Activated CD4-positive, alpha-beta T cell treated with anti-CD3 and anti-CD28 coated beads, Interleukin-2, amount 10 ng/mL, durations not matched to agents 7 days and 5 days (primary cell): ENCODE measurements at regions not wholly inside any gene's neighbourhood (a gene's known extent, or its start where the extent isn't known, plus 50 kb on each side); places are given as distances from the start of the nearest gene placed in this dataset.

ENCODE experiments used
- CTCF ChIA-PET: fragments of 350-600 bp; sonication (Branson Sonifier 250); formaldehyde crosslinking; loops from one replicate; lab custom pipeline; 2021; ENCODE audit warnings: antibody characterized with exemption; lab: Charles Lee
- POLR2A ChIA-PET: fragments of 350-600 bp; sonication (Branson Sonifier 250); formaldehyde crosslinking; loops from one replicate; lab custom pipeline; 2021; ENCODE audit warnings: antibody characterized with exemption; lab: Charles Lee
- DNase-seq: peaks from one replicate; pipeline ENCODE4 v3.0.0-alpha.2; 2020
- H3K27ac Mint-ChIP-seq: one replicate; pipeline ENCODE4 v1.8.0; 2021; ENCODE audit warnings: mild to moderate bottlenecking, moderate library complexity, mixed read lengths
- H3K27me3 Mint-ChIP-seq: one replicate; pipeline ENCODE4 v1.8.0; 2021; ENCODE audit warnings: mixed read lengths
- H3K36me3 Mint-ChIP-seq: one replicate; pipeline ENCODE4 v1.8.0; 2021; ENCODE audit warnings: low read depth, mixed read lengths
- H3K4me1 Mint-ChIP-seq: one replicate; pipeline ENCODE4 v1.8.0; 2021; ENCODE audit warnings: mixed read lengths
- H3K4me3 Mint-ChIP-seq: one replicate; pipeline ENCODE4 v1.8.0; 2021; ENCODE audit warnings: mild to moderate bottlenecking, moderate library complexity, mixed read lengths
- H3K9me3 Mint-ChIP-seq: one replicate; pipeline ENCODE4 v1.8.0; 2021; ENCODE audit warnings: mixed read lengths

- ChIA-PET POLR2A (no interaction called here), CTCF (no interaction called here)
These were observed 250.0 kb downstream of the HRH4 start for GRCh38 chr18:24710474-24710873.

DNA sequence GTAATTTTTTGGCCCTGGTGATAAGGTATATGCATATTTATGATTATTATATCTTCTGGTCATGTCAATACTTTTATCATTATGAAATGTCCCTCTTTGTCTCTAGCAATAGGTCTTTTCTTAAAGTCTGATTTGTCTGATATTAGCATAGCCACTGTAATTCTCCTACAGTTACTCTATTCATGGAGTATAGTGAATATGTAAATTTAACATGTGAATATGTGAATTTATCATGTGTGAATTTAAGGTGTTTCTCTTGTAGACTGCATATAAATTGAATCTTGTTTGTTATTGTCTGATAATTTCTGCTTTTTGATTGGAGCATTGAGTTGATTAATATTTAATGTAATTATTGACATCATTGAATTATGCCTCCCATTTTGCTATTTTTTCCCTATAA, 259.4 kb downstream of the HRH4 start:
- no peaks in the 10 kb centered on the region for H3K4me1 Mint-ChIP-seq
- H3K36me3 Mint-ChIP-seq = no peaks in the 10 kb centered on the region
- ChIA-PET POLR2A (no interaction called here), CTCF (no interaction called here)
- H3K9me3 Mint-ChIP-seq = no peaks in the 10 kb centered on the region
- no peak overlapping the region for H3K27ac Mint-ChIP-seq
- no peak overlapping the region for H3K4me3 Mint-ChIP-seq
- no peak for DNase-seq
- peaks cover 33% of the 10 kb centered on the region for H3K27me3 Mint-ChIP-seq

More at GRCh38 chr18:24710474-24710873, 250.0 kb downstream of the HRH4 start:
- H3K4me3 Mint-ChIP-seq = no peak overlapping the region
- no peak overlapping the region for H3K27ac Mint-ChIP-seq
- no peak for DNase-seq
- no peaks in the 10 kb centered on the region for H3K9me3 Mint-ChIP-seq
- no peaks in the 10 kb centered on the region for H3K36me3 Mint-ChIP-seq
- no peaks in the 10 kb centered on the region for H3K4me1 Mint-ChIP-seq
- H3K27me3 Mint-ChIP-seq = peaks cover 1% of the 10 kb centered on the region

DNA sequence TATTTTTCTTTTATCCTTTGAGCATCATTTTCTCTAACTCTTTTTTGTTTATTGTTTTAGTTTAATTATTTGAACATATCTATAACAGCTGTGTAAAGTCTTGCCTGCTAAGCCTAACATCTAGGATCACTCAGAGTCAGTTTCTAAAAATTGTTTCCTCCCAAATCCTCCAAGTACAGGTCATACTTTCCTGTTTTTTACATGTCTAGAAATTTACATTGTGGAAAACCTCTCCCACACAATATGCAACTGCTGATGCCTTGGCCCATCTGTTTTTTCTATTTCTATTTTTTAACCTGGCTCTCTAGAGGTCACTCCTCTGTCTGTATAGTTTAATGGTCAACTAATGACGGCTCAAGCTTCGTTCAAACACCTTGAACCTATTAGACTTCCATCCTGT, 261.0 kb downstream of the HRH4 start:
- Mint-ChIP-seq H3K27me3 (peaks cover 33% of the 10 kb centered on the region), H3K27ac (no peak overlapping the region), H3K9me3 (no peaks in the 10 kb centered on the region), H3K4me1 (no peaks in the 10 kb centered on the region), H3K36me3 (no peaks in the 10 kb centered on the region), H3K4me3 (no peak overlapping the region)
- no peak for DNase-seq
- CTCF ChIA-PET = no interaction called here
- POLR2A ChIA-PET = no interaction called here

DNA sequence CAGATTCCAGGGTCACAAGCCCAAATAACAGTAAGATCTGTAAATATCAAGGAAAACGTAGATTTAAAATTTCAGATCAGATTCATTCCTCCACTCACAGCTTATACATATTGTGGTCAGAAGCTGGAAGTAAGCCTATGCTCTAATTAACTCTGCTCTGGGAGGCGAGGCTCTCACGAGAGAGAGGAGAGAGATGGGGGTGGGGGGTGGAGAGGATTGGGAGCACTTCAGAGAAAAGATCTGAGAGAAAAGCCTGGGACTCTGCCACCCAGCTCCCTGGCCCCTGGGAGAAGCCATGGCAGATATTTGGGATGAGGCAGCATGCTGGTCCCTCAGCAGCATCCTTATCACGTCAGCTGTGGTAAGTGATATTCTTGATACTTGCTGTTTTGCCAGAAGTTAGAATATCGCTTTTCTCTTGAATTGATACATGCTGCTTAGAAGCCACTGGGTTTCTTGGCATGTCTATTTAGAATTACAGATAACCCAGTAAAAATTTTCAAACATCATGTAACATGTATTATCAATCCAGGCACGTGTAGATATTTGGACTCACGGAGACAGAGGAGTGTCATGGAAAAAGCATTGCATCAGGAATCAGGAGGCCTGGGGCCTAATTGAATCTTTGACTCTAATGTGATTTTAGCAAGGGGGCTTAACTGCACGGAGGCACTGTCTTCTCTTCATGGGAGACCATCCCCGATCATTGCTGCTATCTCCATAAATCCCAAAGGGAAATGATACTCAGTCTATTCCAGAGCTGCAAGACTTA, 265.4 kb downstream of the HRH4 start:
- Mint-ChIP-seq H3K9me3 (no peaks in the 10 kb centered on the region), H3K27ac (no peak overlapping the region), H3K27me3 (peaks cover 13% of the 10 kb centered on the region), H3K36me3 (no peaks in the 10 kb centered on the region), H3K4me3 (no peak overlapping the region), H3K4me1 (peaks cover 2% of the 10 kb centered on the region)
- ChIA-PET POLR2A (no interaction called here), CTCF (no interaction called here)
- DNase-seq = no peak

DNA sequence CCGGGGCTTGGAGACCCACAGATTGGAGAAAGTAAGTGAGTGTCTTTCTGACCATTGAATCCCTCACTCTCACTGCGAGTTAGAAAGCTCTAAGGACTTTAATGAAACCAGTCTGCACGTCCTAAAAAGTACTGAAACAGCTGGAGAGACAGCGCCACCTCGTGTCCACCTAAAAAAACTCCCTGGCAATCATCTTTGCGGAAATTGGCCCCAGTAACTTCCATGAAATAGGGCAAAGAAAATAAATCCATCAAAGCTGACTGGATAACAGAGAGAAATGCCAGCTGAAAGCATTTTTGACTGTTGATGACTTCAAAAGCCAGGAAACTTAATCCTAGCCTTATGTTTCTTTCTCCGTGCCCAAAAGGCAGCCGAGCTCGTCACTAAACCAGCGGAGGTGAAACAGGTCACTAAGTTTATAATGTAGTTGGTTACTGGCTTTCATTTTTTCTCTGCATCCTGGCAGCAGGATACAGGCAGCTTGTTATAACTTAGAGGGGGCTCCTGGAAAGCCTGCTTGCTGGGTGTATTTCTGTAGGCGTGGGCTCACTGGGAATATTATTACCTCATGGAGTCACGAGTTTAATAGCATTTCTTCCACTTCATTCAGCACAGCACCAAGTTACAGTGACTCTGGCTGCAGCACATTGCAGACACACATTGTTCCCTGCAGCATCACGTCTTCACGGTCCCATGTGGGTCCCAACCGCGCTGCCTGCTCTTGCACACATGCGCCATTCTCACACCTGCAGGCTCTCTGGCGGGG, 266.5 kb downstream of the HRH4 start:
- H3K27ac Mint-ChIP-seq = no peak overlapping the region
- H3K4me3 Mint-ChIP-seq = no peak overlapping the region
- CTCF ChIA-PET = no interaction called here
- H3K27me3 Mint-ChIP-seq = peaks cover 3% of the 10 kb centered on the region
- POLR2A ChIA-PET = no interaction called here
- DNase-seq = peak; percentile 71
- H3K4me1 Mint-ChIP-seq = peaks cover 2% of the 10 kb centered on the region
- H3K9me3 Mint-ChIP-seq = no peaks in the 10 kb centered on the region
- H3K36me3 Mint-ChIP-seq = no peaks in the 10 kb centered on the region

DNA sequence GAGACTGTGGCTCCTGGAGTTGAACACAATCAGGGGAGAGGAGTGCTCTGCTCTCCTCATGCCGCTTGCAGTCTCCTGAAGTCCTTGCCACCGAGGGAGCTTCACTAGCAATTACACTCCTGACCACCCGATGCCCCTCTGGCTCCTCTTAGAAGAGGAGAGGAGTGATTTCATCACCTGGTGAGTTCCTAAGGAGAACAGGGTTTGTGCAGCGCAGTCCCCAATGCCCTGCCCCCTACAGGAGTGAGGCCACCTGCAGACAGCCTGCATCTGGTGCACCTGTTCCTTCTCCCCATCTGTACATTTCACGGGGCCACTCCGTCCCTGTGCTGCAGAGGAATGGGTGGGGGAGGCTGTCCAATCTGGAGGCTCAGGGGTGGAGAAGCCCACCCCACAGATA, 267.2 kb downstream of the HRH4 start:
- CTCF ChIA-PET = interaction anchor here (0.6 kb wide), 1 partner anchor 313 kb away, joined by 3 read pairs; no protein-coding TSS in a partner anchor
- no peak for DNase-seq
- Mint-ChIP-seq H3K36me3 (no peaks in the 10 kb centered on the region), H3K27me3 (no peaks in the 10 kb centered on the region), H3K9me3 (no peaks in the 10 kb centered on the region), H3K4me3 (no peak overlapping the region), H3K27ac (no peak overlapping the region), H3K4me1 (peaks cover 2% of the 10 kb centered on the region)
- POLR2A ChIA-PET = no interaction called here

DNA sequence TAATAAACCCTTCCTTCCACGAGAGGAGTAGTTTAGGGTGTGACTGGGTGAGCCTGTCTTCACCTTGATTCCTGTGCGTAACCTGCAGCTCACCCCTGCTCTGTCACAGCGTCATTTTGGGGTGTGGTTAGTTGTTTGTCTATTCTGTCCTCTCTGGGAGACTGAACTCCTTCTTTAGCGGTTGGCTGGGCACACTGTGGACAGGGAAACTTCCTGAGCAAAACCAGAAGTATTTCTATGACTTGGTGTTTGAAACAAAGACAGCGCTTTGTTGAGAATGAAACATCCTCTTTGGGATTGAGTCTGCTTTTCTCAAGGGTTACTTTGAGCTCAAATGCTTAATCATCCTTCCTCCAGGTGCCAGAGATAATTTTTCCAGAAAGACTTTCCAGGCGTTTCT, 270.7 kb downstream of the HRH4 start:
- Mint-ChIP-seq H3K27me3 (no peaks in the 10 kb centered on the region), H3K9me3 (no peaks in the 10 kb centered on the region), H3K36me3 (no peaks in the 10 kb centered on the region), H3K4me1 (peaks cover 2% of the 10 kb centered on the region), H3K27ac (no peak overlapping the region), H3K4me3 (no peak overlapping the region)
- no peak for DNase-seq
- ChIA-PET CTCF (no interaction called here), POLR2A (no interaction called here)

DNA sequence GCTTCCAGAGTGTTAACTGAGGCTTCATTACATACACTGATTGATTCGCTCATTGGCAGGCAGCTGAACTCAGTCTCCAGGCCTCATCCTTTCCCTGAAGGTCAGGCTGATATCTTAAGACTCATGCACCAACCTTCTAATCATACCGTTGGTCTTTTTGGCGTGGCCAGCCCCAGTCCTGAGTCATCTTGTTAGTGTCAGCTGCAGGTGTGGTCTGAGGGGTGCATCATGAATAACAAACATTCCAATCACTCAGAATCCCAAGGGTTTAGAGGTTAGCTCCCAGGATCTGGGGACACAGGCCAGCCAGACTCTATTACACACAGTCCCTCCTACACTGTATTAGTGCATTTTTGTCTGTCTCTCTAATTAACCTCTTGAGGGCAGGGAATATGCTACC, 271.5 kb downstream of the HRH4 start:
- Mint-ChIP-seq H3K9me3 (no peaks in the 10 kb centered on the region), H3K36me3 (no peaks in the 10 kb centered on the region), H3K27me3 (no peaks in the 10 kb centered on the region), H3K4me1 (no peaks in the 10 kb centered on the region), H3K4me3 (no peak overlapping the region), H3K27ac (no peak overlapping the region)
- no peak for DNase-seq
- ChIA-PET POLR2A (no interaction called here), CTCF (no interaction called here)

DNA sequence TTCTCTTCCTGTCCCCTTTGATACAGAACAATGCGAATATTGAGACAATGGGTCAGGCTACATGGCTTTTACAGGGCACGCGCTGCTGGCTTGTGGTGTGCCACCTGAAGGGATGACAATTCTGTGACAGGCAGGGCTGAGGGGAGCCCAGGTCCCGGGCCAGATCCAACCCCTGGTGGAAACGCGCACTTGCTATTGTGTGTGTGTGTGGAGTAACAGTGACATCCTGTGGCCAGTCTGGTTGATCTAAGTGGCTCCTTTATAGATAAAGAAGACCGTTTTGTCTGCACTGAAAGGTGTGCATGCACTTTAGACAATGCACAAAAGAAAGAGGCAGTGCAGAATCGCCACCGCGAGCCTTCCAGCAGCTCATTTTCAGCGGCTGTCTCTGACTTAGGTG, 273.6 kb downstream of the HRH4 start:
- no peak overlapping the region for H3K4me3 Mint-ChIP-seq
- H3K27ac Mint-ChIP-seq = no peak overlapping the region
- no peaks in the 10 kb centered on the region for H3K9me3 Mint-ChIP-seq
- CTCF ChIA-PET = interaction anchor here (1.7 kb wide), 1 partner anchor 10 kb away, joined by 4 read pairs; no protein-coding TSS in a partner anchor
- H3K36me3 Mint-ChIP-seq = no peaks in the 10 kb centered on the region
- no peaks in the 10 kb centered on the region for H3K4me1 Mint-ChIP-seq
- H3K27me3 Mint-ChIP-seq = no peaks in the 10 kb centered on the region
- POLR2A ChIA-PET = no interaction called here
- no peak for DNase-seq

DNA sequence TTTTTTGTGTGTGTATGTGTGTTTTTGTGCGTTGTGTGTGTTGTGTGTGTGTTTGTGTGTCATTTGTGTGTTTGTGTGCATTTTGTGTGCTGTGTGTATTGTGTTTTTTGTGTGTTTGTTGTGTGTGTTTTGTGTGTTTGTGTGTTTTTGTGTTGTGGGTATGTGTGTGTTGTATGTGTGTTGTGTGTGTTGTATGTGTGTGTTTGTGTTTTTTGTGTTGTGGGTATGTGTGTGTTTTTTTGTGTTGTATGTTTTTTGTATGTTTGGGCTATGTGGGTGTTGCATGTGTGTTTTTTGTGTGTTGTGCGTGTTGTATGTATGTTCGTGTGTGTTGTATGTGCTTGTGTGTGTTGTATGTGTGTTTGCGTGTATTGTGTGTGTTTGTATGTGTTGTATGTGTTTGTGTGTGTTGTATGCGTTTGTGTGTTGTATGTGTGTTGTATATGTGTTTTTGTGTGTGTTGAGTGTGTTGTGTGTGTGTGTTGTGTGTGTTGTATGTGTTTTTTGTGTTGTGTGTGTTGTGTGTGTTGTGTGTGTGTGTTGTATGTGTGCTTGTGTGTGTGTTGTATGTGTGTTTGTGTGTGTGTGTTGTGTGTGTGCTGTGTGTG, 275.3 kb downstream of the HRH4 start:
- CTCF ChIA-PET = no interaction called here
- POLR2A ChIA-PET = no interaction called here
- no peaks in the 10 kb centered on the region for H3K9me3 Mint-ChIP-seq
- no peaks in the 10 kb centered on the region for H3K4me1 Mint-ChIP-seq
- H3K4me3 Mint-ChIP-seq = no peak overlapping the region
- H3K36me3 Mint-ChIP-seq = no peaks in the 10 kb centered on the region
- H3K27ac Mint-ChIP-seq = no peak overlapping the region
- H3K27me3 Mint-ChIP-seq = peaks cover 2% of the 10 kb centered on the region
- no peak for DNase-seq

GRCh38 chr18:24736662-24737330, 276.4 kb downstream of the HRH4 start:
- H3K27ac Mint-ChIP-seq = no peak overlapping the region
- H3K9me3 Mint-ChIP-seq = no peaks in the 10 kb centered on the region
- ChIA-PET CTCF (no interaction called here), POLR2A (no interaction called here)
- no peak overlapping the region for H3K4me3 Mint-ChIP-seq
- DNase-seq = no peak
- H3K4me1 Mint-ChIP-seq = no peaks in the 10 kb centered on the region
- peaks cover 2% of the 10 kb centered on the region for H3K27me3 Mint-ChIP-seq
- no peaks in the 10 kb centered on the region for H3K36me3 Mint-ChIP-seq

- Mint-ChIP-seq H3K4me3 (no peak overlapping the region), H3K4me1 (no peaks in the 10 kb centered on the region), H3K27ac (no peak overlapping the region), H3K27me3 (peaks cover 2% of the 10 kb centered on the region), H3K9me3 (no peaks in the 10 kb centered on the region), H3K36me3 (no peaks in the 10 kb centered on the region)
- CTCF ChIA-PET = no interaction called here
- DNase-seq = no peak
- POLR2A ChIA-PET = no interaction called here
These were observed 280.4 kb downstream of the HRH4 start for GRCh38 chr18:24740829-24741228.

DNA sequence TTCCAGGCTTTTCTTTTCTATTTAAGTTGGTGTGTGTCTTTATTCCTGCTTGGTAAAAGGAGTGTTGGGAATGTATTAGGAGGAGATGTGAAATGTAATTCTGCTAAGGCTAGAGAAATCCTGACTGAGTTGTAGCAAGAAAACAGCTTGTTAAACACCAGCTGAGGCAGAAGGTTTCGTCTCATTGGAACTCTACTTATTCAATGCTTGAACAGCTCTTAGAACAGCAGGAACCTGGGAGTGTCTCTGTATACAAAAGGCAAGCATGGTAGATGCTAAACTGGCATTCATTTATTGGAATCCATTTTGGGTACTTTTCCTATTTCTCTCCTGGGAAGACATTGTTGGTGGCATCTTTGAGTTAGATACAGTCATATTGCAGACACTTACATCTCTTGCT, 280.9 kb downstream of the HRH4 start:
- Mint-ChIP-seq H3K9me3 (no peaks in the 10 kb centered on the region), H3K4me3 (no peak overlapping the region), H3K4me1 (no peaks in the 10 kb centered on the region), H3K27me3 (peaks cover 2% of the 10 kb centered on the region), H3K27ac (no peak overlapping the region), H3K36me3 (no peaks in the 10 kb centered on the region)
- ChIA-PET POLR2A (no interaction called here), CTCF (no interaction called here)
- no peak for DNase-seq
